PC-9 (cell line): ENCODE measurements at regions not wholly inside any gene's neighbourhood (a gene's known extent, or its start where the extent isn't known, plus 50 kb on each side); places are given as distances from the start of the nearest gene placed in this dataset.

Experiments used
- BruUV-seq: library from RNA; stranded (reverse); fragments of 400-500 nt; replicated peaks from 2 replicates; lab custom pipeline; 2021; lab: Mats Ljungman, UMichigan
- CTCF ChIA-PET: fragments of 300-600 bp; sonication (Branson Sonifier 250); formaldehyde crosslinking; loops from one replicate; lab custom pipeline; 2022; ENCODE audit warnings: antibody characterized with exemption; lab: Charles Lee
- POLR2A ChIA-PET: fragments of 300-600 bp; sonication (Branson Sonifier 250); formaldehyde crosslinking; loops from one replicate; lab custom pipeline; 2022; ENCODE audit warnings: antibody characterized with exemption; ENCODE audit not compliant: unreplicated experiment; lab: Charles Lee
- DNase-seq, 2 experiments: peaks; one replicate each; pipeline versions ENCODE4 v3.0.0 to v3.0.0-alpha.2; 2015 to 2022; ENCODE audit warnings: mixed read lengths in 1 of 2
- H2AFZ ChIP-seq: fragments of 200-600 bp; sonication (generic); 2 replicates; pipeline ENCODE4 v1.8.1; 2017; ENCODE audit warnings: antibody characterized with exemption
- H3F3A ChIP-seq: fragments of 200-600 bp; sonication (generic); 2 replicates; pipeline ENCODE4 v1.8.1; 2017; ENCODE audit warnings: antibody characterized with exemption, mild to moderate bottlenecking, low read depth; ENCODE audit not compliant: insufficient read depth
- H3K27ac ChIP-seq: fragments of 200-600 bp; sonication (generic); 2 replicates; pipeline ENCODE4 v1.6.1; 2016; ENCODE audit warnings: mixed run types
- H3K27me3 ChIP-seq: fragments of 200-600 bp; sonication (generic); 2 replicates; pipeline ENCODE4 v1.6.1; 2016; ENCODE audit warnings: low read depth, mixed run types; ENCODE audit not compliant: insufficient read depth
- H3K36me3 ChIP-seq: fragments of 200-600 bp; sonication (generic); 2 replicates; pipeline ENCODE4 v1.6.1; 2016; ENCODE audit warnings: low read depth, mixed run types
- H3K4me1 ChIP-seq: fragments of 200-600 bp; sonication (generic); replicated peaks from 2 replicates; pipeline ENCODE4 v1.6.1; 2016; ENCODE audit warnings: mixed run types; ENCODE audit not compliant: insufficient read depth
- H3K4me2 ChIP-seq: fragments of 200-600 bp; sonication (generic); 2 replicates; pipeline ENCODE4 v1.6.1; 2017; ENCODE audit warnings: mixed run types
- H3K4me3 ChIP-seq: fragments of 200-600 bp; sonication (generic); 2 replicates; pipeline ENCODE4 v1.6.1; 2016; ENCODE audit warnings: mixed run types
- H3K79me2 ChIP-seq: fragments of 200-600 bp; sonication (generic); 2 replicates; pipeline ENCODE4 v1.6.1; 2017; ENCODE audit warnings: low read depth, mixed run types
- H3K9me2 ChIP-seq: fragments of 200-600 bp; sonication (generic); 2 replicates; pipeline ENCODE4 v1.8.1; 2017; ENCODE audit warnings: mild to moderate bottlenecking; ENCODE audit not compliant: insufficient read depth
- H3K9me3 ChIP-seq: fragments of 200-600 bp; sonication (generic); 2 replicates; pipeline ENCODE4 v1.8.1; 2016; ENCODE audit warnings: low read depth; ENCODE audit not compliant: insufficient read depth
- H4K20me1 ChIP-seq: fragments of 200-600 bp; sonication (generic); 2 replicates; pipeline ENCODE4 v1.8.1; 2017; ENCODE audit not compliant: insufficient read depth
- EZH2 ChIP-seq: fragments of 200-600 bp; sonication (generic); IDR thresholded peaks from 2 replicates; pipeline ENCODE4 v1.8.0; 2017; ENCODE audit warnings: antibody characterized with exemption, low read depth
- intact Hi-C: fragments of 100-400 bp; cut with micrococcal nuclease; formaldehyde crosslinking; loops from one replicate; pipeline ENCODE4 v1.10.0; 2022; ENCODE audit not compliant: unreplicated experiment
- TF ChIP-seq, protein P1 (sequence below): fragments of 200-600 bp; sonication (generic); conservative IDR thresholded peaks from 2 replicates; pipeline ENCODE4 v1.6.1; 2017; ENCODE audit warnings: mixed run types, antibody characterized with exemption, mild to moderate bottlenecking, moderate library complexity

DNA sequence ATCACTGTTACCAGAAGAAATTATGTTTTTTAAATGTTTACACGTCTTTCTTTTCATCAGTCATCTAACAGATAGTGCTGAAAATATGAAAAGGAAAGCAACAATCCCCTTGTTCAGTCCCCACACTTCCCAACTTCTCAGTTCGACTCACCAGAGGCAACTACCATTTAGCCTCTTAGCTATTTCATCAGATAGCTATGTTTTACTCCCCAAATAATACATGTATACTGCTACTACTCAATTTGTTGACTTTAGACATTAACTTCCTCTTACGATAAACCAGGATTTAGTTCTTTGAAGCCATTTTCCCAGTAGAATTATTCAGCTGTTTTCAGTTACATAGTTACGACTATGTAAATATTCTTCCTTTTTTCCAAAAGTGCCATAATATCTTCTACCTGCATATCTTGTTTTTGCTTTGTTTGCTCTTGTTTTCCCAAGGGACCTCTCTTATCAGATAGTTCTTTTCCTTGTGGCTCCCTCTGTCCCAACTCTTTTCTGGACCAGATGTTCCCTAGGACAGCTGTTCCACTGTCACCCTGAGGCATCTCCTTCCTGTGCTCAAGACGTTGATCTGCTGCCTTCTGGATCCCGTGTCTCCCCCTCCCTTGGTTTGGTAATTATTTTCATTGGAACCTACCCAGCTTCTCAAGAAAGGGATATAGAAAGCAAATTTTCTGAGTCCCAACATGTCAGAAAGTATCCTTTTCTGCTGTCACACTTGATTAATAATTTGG lies 289.3 kb upstream of the TANK start:
- no peaks in the 10 kb centered on the region for H3K4me1 ChIP-seq
- H3K36me3 ChIP-seq: no peaks in the 10 kb centered on the region
- no peak overlapping the region for H3K4me2 ChIP-seq
- no peak overlapping the region for H2AFZ ChIP-seq
- H3K27ac ChIP-seq: no peak overlapping the region
- TF ChIP-seq EZH2: no peak
- TF ChIP-seq, protein P1, sequence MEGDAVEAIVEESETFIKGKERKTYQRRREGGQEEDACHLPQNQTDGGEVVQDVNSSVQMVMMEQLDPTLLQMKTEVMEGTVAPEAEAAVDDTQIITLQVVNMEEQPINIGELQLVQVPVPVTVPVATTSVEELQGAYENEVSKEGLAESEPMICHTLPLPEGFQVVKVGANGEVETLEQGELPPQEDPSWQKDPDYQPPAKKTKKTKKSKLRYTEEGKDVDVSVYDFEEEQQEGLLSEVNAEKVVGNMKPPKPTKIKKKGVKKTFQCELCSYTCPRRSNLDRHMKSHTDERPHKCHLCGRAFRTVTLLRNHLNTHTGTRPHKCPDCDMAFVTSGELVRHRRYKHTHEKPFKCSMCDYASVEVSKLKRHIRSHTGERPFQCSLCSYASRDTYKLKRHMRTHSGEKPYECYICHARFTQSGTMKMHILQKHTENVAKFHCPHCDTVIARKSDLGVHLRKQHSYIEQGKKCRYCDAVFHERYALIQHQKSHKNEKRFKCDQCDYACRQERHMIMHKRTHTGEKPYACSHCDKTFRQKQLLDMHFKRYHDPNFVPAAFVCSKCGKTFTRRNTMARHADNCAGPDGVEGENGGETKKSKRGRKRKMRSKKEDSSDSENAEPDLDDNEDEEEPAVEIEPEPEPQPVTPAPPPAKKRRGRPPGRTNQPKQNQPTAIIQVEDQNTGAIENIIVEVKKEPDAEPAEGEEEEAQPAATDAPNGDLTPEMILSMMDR: no peak
- POLR2A ChIA-PET: no interaction called here
- H3K9me3 ChIP-seq: no peaks in the 10 kb centered on the region
- H3K79me2 ChIP-seq: no peaks in the 10 kb centered on the region
- H3F3A ChIP-seq: no peaks in the 10 kb centered on the region
- DNase-seq: no peak
- H3K27me3 ChIP-seq: no peaks in the 10 kb centered on the region
- BruUV-seq: no TSS peak
- intact Hi-C loops: no loop called here
- H4K20me1 ChIP-seq: no peaks in the 10 kb centered on the region
- H3K4me3 ChIP-seq: no peak overlapping the region
- no peaks in the 10 kb centered on the region for H3K9me2 ChIP-seq
- CTCF ChIA-PET: no interaction called here

- Histone ChIP-seq H3K9me3 (no peaks in the 10 kb centered on the region), H3K4me1 (no peaks in the 10 kb centered on the region), H3K27ac (no peak overlapping the region), H3K4me3 (no peak overlapping the region), H3F3A (no peaks in the 10 kb centered on the region), H3K79me2 (no peaks in the 10 kb centered on the region), H4K20me1 (no peaks in the 10 kb centered on the region), H3K27me3 (no peaks in the 10 kb centered on the region), H2AFZ (no peak overlapping the region), H3K4me2 (no peak overlapping the region), H3K36me3 (no peaks in the 10 kb centered on the region), H3K9me2 (no peaks in the 10 kb centered on the region)
- intact Hi-C loops: no loop called here
- TF ChIP-seq EZH2: no peak
- TF ChIP-seq, protein P1: no peak
- CTCF ChIA-PET: no interaction called here
- no peak for DNase-seq
- no TSS peak for BruUV-seq
- POLR2A ChIA-PET: no interaction called here
Measured at GRCh38 chr2:160871953-160872352, 288.3 kb upstream of the TANK start.

DNA sequence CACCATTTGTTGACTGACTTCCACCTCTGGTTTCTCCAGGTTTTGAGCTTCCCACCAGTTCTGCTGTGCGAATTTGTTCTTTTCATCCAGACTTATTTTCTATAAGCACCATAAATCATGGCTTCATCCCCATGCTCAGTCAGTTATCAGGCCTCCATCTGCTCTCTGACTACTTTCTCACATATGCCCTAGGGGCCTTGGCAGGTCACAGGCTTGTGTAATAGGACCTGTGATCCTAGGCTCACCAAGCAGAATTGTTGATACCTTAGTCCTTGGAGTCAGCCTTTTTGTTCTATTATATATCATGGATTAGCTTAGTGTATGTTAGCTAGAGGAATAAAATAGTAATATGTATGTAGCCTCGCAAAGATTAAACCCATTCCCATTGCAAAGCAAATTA lies 284.2 kb upstream of the TANK start:
- Histone ChIP-seq H2AFZ (no peak overlapping the region), H3K27me3 (no peaks in the 10 kb centered on the region), H4K20me1 (no peaks in the 10 kb centered on the region), H3K36me3 (no peaks in the 10 kb centered on the region), H3K4me3 (no peak overlapping the region), H3K9me3 (no peaks in the 10 kb centered on the region), H3K4me1 (no peaks in the 10 kb centered on the region), H3F3A (no peaks in the 10 kb centered on the region), H3K27ac (no peak overlapping the region), H3K4me2 (no peak overlapping the region), H3K9me2 (no peaks in the 10 kb centered on the region), H3K79me2 (no peaks in the 10 kb centered on the region)
- ChIA-PET CTCF (no interaction called here), POLR2A (no interaction called here)
- intact Hi-C loops: no loop called here
- DNase-seq: no peak
- BruUV-seq: no TSS peak
- TF ChIP-seq, protein P1: no peak
- TF ChIP-seq EZH2: no peak
